Esophagus squamous epithelium (tissue), 5 donors: ENCODE measurements at regions not wholly inside any gene's neighbourhood (a gene's known extent, or its start where the extent isn't known, plus 50 kb on each side); places are given as distances from the start of the nearest gene placed in this dataset.

Experiments used
- DNase-seq: peaks from one replicate; lab custom pipeline; 2025; lab: John Stamatoyannopoulos, UW
- H3K27ac ChIP-seq, 4 donors: fragments of 200-600 bp; sonication (generic); one replicate each; pipeline ENCODE4 v1.5.1; 2016 to 2019; ENCODE audit warnings: mild to moderate bottlenecking in 1 of 4
- H3K27me3 ChIP-seq, 4 donors: fragments of 200-600 bp; sonication (generic); 1 replicate in 3 of 4; 2 replicates in 1 of 4; pipeline versions ENCODE4 v1.5.1 to v1.6.0; 2017 to 2021; ENCODE audit warnings: antibody characterized with exemption in 1 of 4
- H3K36me3 ChIP-seq, 3 donors: fragments of 200-600 bp; sonication (generic); one replicate each; pipeline ENCODE4 v1.5.1; 2016 to 2019
- H3K4me1 ChIP-seq, 3 donors: fragments of 200-600 bp; sonication (generic); one replicate each; pipeline ENCODE4 v1.5.1; 2017 to 2019
- H3K4me3 ChIP-seq, 4 donors: fragments of 200-600 bp; sonication (generic); 1 replicate in 3 of 4; 2 replicates in 1 of 4; pipeline ENCODE4 v1.5.1; 2016 to 2019; ENCODE audit warnings: mild to moderate bottlenecking in 2 of 4, moderate library complexity in 1 of 4
- H3K9me3 ChIP-seq, 3 donors: fragments of 200-600 bp; sonication (generic); one replicate each; pipeline ENCODE4 v1.5.1; 2016 to 2019
- CTCF ChIP-seq, 6 experiments: fragments of 450-650 bp in 4 of 6; fragments of 200-600 bp in 2 of 6; sonication (generic) in 2 of 6; IDR thresholded peaks; one replicate each; pipeline ENCODE4 v1.5.1; 2016 to 2019; ENCODE audit warnings: antibody characterized with exemption in 6 of 6, mild to moderate bottlenecking in 4 of 6, moderate library complexity in 4 of 6
- POLR2A ChIP-seq, 4 donors: fragments of 450-650 bp; IDR thresholded peaks; one replicate each; pipeline ENCODE4 v1.6.1; 2017; ENCODE audit warnings: antibody characterized with exemption in 4 of 4, mild to moderate bottlenecking in 4 of 4, moderate library complexity in 3 of 4
- WGBS, 2 donors: methylation state at CpG; one replicate each; pipeline ENCODE4 v1.1.5; 2018; 5-methylcytosine and 5-hydroxymethylcytosine counted together
- intact Hi-C: fragments of 100-400 bp; cut with DNase I; formaldehyde crosslinking; loops from one replicate; pipeline ENCODE4 v1.15.0; 2022
- donor health status: DM: yes; HTN: yes; CAD: no.

GRCh38 chr5:101385276-101385675, 482.2 kb upstream of the ST8SIA4 start:
- 95 to 100% methylated on average over 1 of the region's 1 CpG for WGBS, 2 donors
- no peak for TF ChIP-seq POLR2A (IDR thresholded peaks at IDR 0.05)
- no peak for TF ChIP-seq CTCF (IDR thresholded peaks at IDR 0.05)
- no peaks in the 10 kb centered on the region for H3K4me1 ChIP-seq
- no peak for DNase-seq
- H3K4me3 ChIP-seq = no peak overlapping the region
- no peaks in the 10 kb centered on the region for H3K27me3 ChIP-seq
- H3K36me3 ChIP-seq = no peaks in the 10 kb centered on the region
- no peak overlapping the region for H3K27ac ChIP-seq
- intact Hi-C loops = no loop called here
- no peaks in the 10 kb centered on the region for H3K9me3 ChIP-seq

- no peak for TF ChIP-seq POLR2A (IDR thresholded peaks at IDR 0.05)
- TF ChIP-seq CTCF (IDR thresholded peaks at IDR 0.05) = no peak
- WGBS, 2 donors = 48 to 58% methylated on average over 8 of the region's 8 CpGs
- H3K36me3 ChIP-seq = no peaks in the 10 kb centered on the region
- H3K9me3 ChIP-seq = no peaks in the 10 kb centered on the region
- no peaks in the 10 kb centered on the region for H3K4me1 ChIP-seq
- DNase-seq = no peak
- H3K4me3 ChIP-seq = no peak overlapping the region
- no peak overlapping the region for H3K27ac ChIP-seq
- intact Hi-C loops = no loop called here
- no peaks in the 10 kb centered on the region for H3K27me3 ChIP-seq
These were observed 467.1 kb upstream of the ST8SIA4 start for GRCh38 chr5:101370181-101370580.

- H3K4me3 ChIP-seq = no peak overlapping the region
- H3K27me3 ChIP-seq = no peaks in the 10 kb centered on the region
- H3K9me3 ChIP-seq = no peaks in the 10 kb centered on the region
- no peaks in the 10 kb centered on the region for H3K4me1 ChIP-seq
- 21 to 33% methylated on average over 4 of the region's 4 CpGs for WGBS, 2 donors
- no peak for TF ChIP-seq CTCF (IDR thresholded peaks at IDR 0.05)
- no peak for TF ChIP-seq POLR2A (IDR thresholded peaks at IDR 0.05)
- intact Hi-C loops = no loop called here
- no peak for DNase-seq
- no peak overlapping the region for H3K27ac ChIP-seq
- no peaks in the 10 kb centered on the region for H3K36me3 ChIP-seq
These were observed 461.4 kb upstream of the ST8SIA4 start for GRCh38 chr5:101364469-101364868.

- Histone ChIP-seq H3K36me3 (no peaks in the 10 kb centered on the region), H3K27me3 (no peaks in the 10 kb centered on the region), H3K4me1 (no peaks in the 10 kb centered on the region), H3K4me3 (no peak overlapping the region), H3K9me3 (no peaks in the 10 kb centered on the region), H3K27ac (no peak overlapping the region)
- intact Hi-C loops = no loop called here
- DNase-seq = no peak
- no peak for TF ChIP-seq CTCF (IDR thresholded peaks at IDR 0.05)
- TF ChIP-seq POLR2A (IDR thresholded peaks at IDR 0.05) = no peak
These were observed 459.0 kb upstream of the ST8SIA4 start for GRCh38 chr5:101362067-101362466.

GRCh38 chr5:101346906-101347305, 443.8 kb upstream of the ST8SIA4 start:
- no peaks in the 10 kb centered on the region for H3K27me3 ChIP-seq
- no peak overlapping the region for H3K4me3 ChIP-seq
- no peaks in the 10 kb centered on the region for H3K36me3 ChIP-seq
- intact Hi-C loops = no loop called here
- no peak overlapping the region for H3K27ac ChIP-seq
- peaks cover 0 to 5% (median 0%) of the 10 kb centered on the region in 3 donors for H3K9me3 ChIP-seq
- 67 to 77% methylated on average over 2 to 3 of the region's 4 CpGs for WGBS, 2 donors
- TF ChIP-seq POLR2A (IDR thresholded peaks at IDR 0.05) = no peak
- no peak for TF ChIP-seq CTCF (IDR thresholded peaks at IDR 0.05)
- H3K4me1 ChIP-seq = no peaks in the 10 kb centered on the region
- DNase-seq = no peak
